ENCODE measurements at regions not wholly inside any gene's neighbourhood (a gene's known extent, or its start where the extent isn't known, plus 50 kb on each side); places are given as distances from the start of the nearest gene placed in this dataset.
"Not testable (repeated sequence)": the region's sequence is repeated elsewhere in the genome, so short reads cannot be mapped to it uniquely, and the experiment has no call there.

GRCh38 chr14:37864861-37865718 lies 269.7 kb downstream of the TTC6 start:
- no peak for TF ChIP-seq CTCF (conservative IDR thresholded peaks at IDR 0.05; ENCODE audit: low read depth, low read length)
- DNase-seq (ENCODE audit: low read depth): peak; percentile 4
- no peak overlapping the region for H3K4me3 ChIP-seq (ENCODE audit: low read depth, low read length)

GRCh38 chr14:37865719-37866549 lies 270.5 kb downstream of the TTC6 start:
- DNase-seq (ENCODE audit: low read depth): no peak
- no peak overlapping the region for H3K4me3 ChIP-seq (ENCODE audit: low read depth, low read length)

GRCh38 chr14:37869633-37870032 lies 274.2 kb downstream of the TTC6 start:
- DNase-seq (ENCODE audit: low read depth): no peak
- TF ChIP-seq CTCF (conservative IDR thresholded peaks at IDR 0.05; ENCODE audit: low read depth, low read length): no peak
- no peak overlapping the region for H3K4me3 ChIP-seq (ENCODE audit: low read depth, low read length)

More at GRCh38 chr14:37865719-37866549, 270.5 kb downstream of the TTC6 start:
- TF ChIP-seq CTCF (conservative IDR thresholded peaks at IDR 0.05; ENCODE audit: low read depth, low read length): no peak

GRCh38 chr14:37870170-37870569 lies 274.7 kb downstream of the TTC6 start:
- no peak for DNase-seq (ENCODE audit: low read depth)
- no peak for TF ChIP-seq CTCF (conservative IDR thresholded peaks at IDR 0.05; ENCODE audit: low read depth, low read length)

GRCh38 chr14:37870632-37871346 lies 275.4 kb downstream of the TTC6 start:
- no peak for DNase-seq (ENCODE audit: low read depth)
- H3K4me3 ChIP-seq (ENCODE audit: low read depth, low read length): no peak overlapping the region
- TF ChIP-seq CTCF (conservative IDR thresholded peaks at IDR 0.05; ENCODE audit: low read depth, low read length): no peak

More at GRCh38 chr14:37870170-37870569, 274.7 kb downstream of the TTC6 start:
- no peak overlapping the region for H3K4me3 ChIP-seq (ENCODE audit: low read depth, low read length)

- DNase-seq (ENCODE audit: low read depth); H3K4me3 ChIP-seq (ENCODE audit: low read depth, low read length): not testable (repeated sequence)
Measured at GRCh38 chr14:37874065-37874428, 278.6 kb downstream of the TTC6 start.
